ENCODE measurements at regions not wholly inside any gene's neighbourhood (a gene's known extent, or its start where the extent isn't known, plus 50 kb on each side); places are given as distances from the start of the nearest gene placed in this dataset.

DNA sequence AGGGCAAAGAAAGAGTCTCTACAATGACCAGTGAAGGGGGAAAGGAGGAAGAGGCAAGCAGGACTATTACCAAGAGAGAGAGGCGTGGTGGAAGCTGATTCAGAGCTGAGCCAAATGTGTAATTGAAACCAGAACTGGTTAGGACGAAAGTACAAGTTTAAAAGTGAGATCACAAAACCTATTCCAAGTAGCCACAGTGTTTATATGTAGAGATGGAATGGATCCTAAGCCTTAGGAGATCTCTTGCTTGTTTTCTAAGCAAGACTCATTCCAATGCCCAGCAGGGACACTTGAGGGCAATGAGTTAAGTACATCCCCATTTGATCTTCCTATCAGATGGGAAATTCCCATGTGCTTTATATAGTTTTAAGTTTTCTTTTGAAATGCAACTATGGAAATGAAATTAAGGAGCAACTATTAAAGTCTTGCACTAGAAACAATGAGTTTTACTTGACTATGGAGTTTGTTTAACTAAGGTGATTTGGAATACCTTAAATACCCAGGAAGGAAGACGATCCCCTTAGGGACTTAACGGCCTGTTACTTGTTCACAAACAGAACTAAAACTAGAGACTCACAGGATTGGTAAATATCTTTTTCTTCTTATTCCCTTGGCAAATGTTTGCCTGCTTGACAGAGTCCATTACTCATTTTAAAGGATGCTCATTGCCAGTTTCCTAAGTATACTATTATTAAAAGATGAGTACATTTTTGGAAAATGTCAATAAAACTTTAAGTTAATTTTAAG is 51.1 kb upstream of the SNX2 start:
- DNase-seq (ENCODE audit: low read depth), result no peak
- no peak overlapping the region for H3K4me3 ChIP-seq (ENCODE audit: low read depth, low read length)

More for the DNA sequence above, 51.1 kb upstream of the SNX2 start:
- TF ChIP-seq, protein P1, sequence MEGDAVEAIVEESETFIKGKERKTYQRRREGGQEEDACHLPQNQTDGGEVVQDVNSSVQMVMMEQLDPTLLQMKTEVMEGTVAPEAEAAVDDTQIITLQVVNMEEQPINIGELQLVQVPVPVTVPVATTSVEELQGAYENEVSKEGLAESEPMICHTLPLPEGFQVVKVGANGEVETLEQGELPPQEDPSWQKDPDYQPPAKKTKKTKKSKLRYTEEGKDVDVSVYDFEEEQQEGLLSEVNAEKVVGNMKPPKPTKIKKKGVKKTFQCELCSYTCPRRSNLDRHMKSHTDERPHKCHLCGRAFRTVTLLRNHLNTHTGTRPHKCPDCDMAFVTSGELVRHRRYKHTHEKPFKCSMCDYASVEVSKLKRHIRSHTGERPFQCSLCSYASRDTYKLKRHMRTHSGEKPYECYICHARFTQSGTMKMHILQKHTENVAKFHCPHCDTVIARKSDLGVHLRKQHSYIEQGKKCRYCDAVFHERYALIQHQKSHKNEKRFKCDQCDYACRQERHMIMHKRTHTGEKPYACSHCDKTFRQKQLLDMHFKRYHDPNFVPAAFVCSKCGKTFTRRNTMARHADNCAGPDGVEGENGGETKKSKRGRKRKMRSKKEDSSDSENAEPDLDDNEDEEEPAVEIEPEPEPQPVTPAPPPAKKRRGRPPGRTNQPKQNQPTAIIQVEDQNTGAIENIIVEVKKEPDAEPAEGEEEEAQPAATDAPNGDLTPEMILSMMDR (IDR thresholded peaks at IDR 0.05; ENCODE audit: control insufficient read depth, extremely low read depth, insufficient read depth), result no peak
